Natural killer cell treated with Interleukin-12 subunit alpha and Interleukin-12 subunit beta and Interleukin-15 and Interleukin-18, amount 100 ng/mL, for 72 hours (primary cell): ENCODE measurements at regions not wholly inside any gene's neighbourhood (a gene's known extent, or its start where the extent isn't known, plus 50 kb on each side); places are given as distances from the start of the nearest gene placed in this dataset.
"Not testable (repeated sequence)": the region's sequence is repeated elsewhere in the genome, so short reads cannot be mapped to it uniquely, and the experiment has no call there.

Experiments
- ATAC-seq, 2 donors: fragments of 150-1000 bp; cut with Tn5 transposase in 1 of 2; sonication (Bioruptor Pico), chemical (Tn5 transposase) in 1 of 2; 2 replicates each; pipeline ENCODE4 v1.10.0; 2021
- DNase-seq: peaks from one replicate; pipeline ENCODE4 v3.0.0; 2022; ENCODE audit warnings: low spot score
- H3K27ac Mint-ChIP-seq, 2 donors: 1 replicate in 1 of 2; 2 replicates in 1 of 2; pipeline ENCODE4 v1.8.0; 2022; ENCODE audit warnings: mixed read lengths in 2 of 2, mild to moderate bottlenecking in 1 of 2, moderate library complexity in 1 of 2
- H3K27me3 Mint-ChIP-seq, 2 donors: 1 replicate in 1 of 2; 2 replicates in 1 of 2; pipeline ENCODE4 v1.8.0; 2022; ENCODE audit warnings: mixed read lengths in 2 of 2
- H3K36me3 Mint-ChIP-seq: one replicate; pipeline ENCODE4 v1.8.0; 2022; ENCODE audit warnings: mixed read lengths
- H3K4me1 Mint-ChIP-seq, 2 donors: 1 replicate in 1 of 2; 2 replicates in 1 of 2; pipeline ENCODE4 v1.8.0; 2022; ENCODE audit warnings: low read depth in 2 of 2, mixed read lengths in 2 of 2, mild to moderate bottlenecking in 1 of 2
- H3K4me3 Mint-ChIP-seq: one replicate; pipeline ENCODE4 v1.8.0; 2022; ENCODE audit warnings: mixed read lengths
- H3K9me3 Mint-ChIP-seq: 2 replicates; pipeline ENCODE4 v1.8.0; 2022; ENCODE audit warnings: mixed read lengths

- Mint-ChIP-seq H3K9me3 (no peaks in the 10 kb centered on the region), H3K4me3 (peak overlapping the region; percentile 91), H3K36me3 (no peaks in the 10 kb centered on the region), H3K4me1 (peaks cover 32 to 48% of the 10 kb centered on the region in 2 donors), H3K27me3 (no peaks in the 10 kb centered on the region), H3K27ac (peak overlapping the region; percentile 86 to 91)
- ATAC-seq = peak in 1 of 2 donors; percentile 72
- DNase-seq = no peak
Measured at GRCh38 chr20:53739799-53740785, 146.5 kb upstream of the ZNF217 start.

DNA sequence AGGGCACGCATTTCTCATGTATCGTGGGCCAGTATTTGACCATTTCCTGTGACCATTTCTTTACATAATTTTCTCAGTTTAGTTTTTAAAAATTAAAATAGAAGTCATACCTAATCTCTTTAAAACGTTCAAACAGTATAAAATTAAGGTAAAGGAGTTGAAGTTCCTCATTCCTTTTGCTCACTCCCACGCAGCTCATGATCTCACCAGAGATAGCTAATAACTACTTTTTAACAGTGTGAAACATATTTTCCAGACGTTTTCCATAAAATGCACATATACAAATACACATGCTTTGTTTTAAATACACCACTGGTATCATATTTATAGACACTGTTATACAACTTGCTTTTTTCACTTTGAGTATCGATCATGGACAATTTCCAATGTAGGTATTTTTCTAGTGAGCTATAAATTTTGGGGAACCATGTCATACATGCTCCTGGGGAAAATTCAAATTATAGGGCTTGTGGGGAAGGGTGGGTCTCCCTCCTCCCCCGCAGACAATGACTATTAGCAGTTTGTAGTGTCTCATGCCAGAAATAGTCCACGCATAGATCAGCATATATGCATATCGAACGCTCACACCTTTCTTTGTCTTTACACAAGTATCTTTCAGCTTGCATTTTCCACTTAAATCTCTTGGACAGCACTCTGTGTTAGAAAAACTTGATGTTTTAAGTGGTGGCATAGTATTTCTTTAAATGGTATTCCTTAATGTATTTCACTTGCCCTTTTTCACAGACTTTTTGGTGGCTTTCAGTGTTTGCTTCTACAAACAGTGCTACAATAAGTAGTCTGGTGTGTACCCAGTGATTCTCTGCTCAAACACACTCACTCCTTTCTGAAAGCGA is 145.5 kb upstream of the ZNF217 start:
- ATAC-seq (no peak), DNase-seq (no peak)
- peak overlapping the region; percentile 91 for H3K4me3 Mint-ChIP-seq
- H3K9me3 Mint-ChIP-seq = no peaks in the 10 kb centered on the region
- peak overlapping the region; percentile 86 to 91 for H3K27ac Mint-ChIP-seq
- no peaks in the 10 kb centered on the region for H3K36me3 Mint-ChIP-seq
- H3K4me1 Mint-ChIP-seq = peaks cover 35 to 50% of the 10 kb centered on the region in 2 donors
- H3K27me3 Mint-ChIP-seq = no peaks in the 10 kb centered on the region

DNA sequence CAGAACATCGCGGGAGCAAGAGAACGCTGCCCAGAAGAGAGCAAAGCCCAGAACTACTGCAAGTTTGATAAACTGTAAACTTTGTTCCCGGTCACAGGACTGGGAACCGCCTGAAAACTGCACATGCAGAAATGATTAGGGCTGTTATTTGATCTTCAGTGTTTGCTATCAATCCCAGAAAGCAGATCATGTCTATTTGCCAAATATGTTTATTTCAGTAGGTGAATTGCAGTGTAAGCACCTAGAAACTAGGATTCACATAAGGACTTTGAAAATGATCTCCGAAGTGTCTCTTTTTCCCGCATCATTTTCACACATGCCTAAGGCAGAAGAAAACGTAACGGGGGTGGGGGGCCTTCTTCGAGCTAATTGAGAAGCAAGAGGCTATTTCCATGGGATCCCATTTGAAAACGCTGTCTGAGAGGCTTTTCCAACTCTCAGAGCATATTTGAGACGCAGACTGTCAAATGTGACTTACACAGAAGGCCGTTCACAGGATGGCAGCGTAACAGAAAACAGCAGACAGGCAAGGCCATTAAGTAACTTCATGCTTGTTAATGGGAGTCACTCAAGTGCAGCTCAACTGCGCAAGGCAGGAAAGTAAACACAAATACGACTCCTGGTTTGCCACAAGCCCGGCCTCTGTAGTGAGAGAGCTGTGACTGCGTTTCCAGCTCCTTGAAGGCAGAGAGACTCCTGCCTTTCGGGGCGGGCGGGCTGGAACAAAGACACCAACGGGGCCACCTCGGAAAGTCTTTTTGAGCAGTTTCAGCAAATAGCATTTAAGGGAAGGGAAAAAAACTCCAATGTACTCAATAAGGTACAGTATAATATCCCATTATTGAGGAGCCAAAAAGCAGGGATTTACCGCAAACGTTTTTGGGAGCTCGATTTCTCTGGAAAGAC is 144.7 kb upstream of the ZNF217 start:
- Mint-ChIP-seq H3K4me3 (no peak overlapping the region), H3K4me1 (peaks cover 38 to 54% of the 10 kb centered on the region in 2 donors), H3K36me3 (no peaks in the 10 kb centered on the region), H3K9me3 (no peaks in the 10 kb centered on the region), H3K27ac (peak overlapping the region; percentile 94 to 98), H3K27me3 (no peaks in the 10 kb centered on the region)
- ATAC-seq (no peak), DNase-seq (no peak)

- no peaks in the 10 kb centered on the region for H3K27me3 Mint-ChIP-seq
- peak overlapping the region; percentile 89 for H3K4me3 Mint-ChIP-seq
- H3K36me3 Mint-ChIP-seq = peaks cover 5% of the 10 kb centered on the region
- H3K27ac Mint-ChIP-seq = peak overlapping the region; percentile 94 to 98
- DNase-seq = no peak
- H3K4me1 Mint-ChIP-seq = peaks cover 42 to 54% of the 10 kb centered on the region in 2 donors
- peak in 1 of 2 donors; percentile 46 for ATAC-seq
- no peaks in the 10 kb centered on the region for H3K9me3 Mint-ChIP-seq
Measured at GRCh38 chr20:53737396-53738038, 143.9 kb upstream of the ZNF217 start.

DNA sequence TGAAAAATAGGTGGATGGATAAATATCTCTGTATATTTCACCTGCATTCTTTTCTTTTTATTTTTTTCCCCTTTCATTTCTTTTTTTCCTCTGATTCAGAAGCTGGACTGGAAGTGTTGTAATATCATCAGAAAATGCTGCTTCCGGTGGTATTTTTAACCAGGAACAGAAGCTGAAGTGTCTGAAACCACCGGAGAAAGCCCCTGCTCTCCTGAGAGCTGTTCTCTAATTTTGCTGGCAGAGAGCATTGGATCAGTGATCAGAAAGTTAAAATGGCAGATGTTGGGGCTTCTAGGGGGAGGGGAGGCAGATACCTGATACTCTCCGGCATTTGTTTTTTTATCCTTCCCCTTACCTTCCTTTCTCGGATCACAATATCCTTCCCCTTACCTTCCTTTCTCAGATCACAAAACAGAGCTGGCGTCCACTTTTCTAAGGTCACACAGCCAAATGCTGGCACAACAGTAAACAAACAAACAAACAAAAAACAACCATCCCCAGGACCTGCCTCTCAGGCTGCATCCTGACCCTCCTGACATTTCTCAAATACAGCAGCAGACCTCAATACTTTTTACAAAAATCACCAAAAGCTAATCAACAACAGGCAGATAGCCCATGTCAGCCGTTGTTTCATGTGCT is 143.2 kb upstream of the ZNF217 start:
- H3K27ac Mint-ChIP-seq = peak overlapping the region; percentile 94 to 98
- ATAC-seq = peak; percentile 75 to 83
- H3K4me1 Mint-ChIP-seq = peaks cover 42 to 54% of the 10 kb centered on the region in 2 donors
- H3K9me3 Mint-ChIP-seq = no peaks in the 10 kb centered on the region
- peak; percentile 74 for DNase-seq
- peaks cover 5% of the 10 kb centered on the region for H3K36me3 Mint-ChIP-seq
- peak overlapping the region; percentile 89 for H3K4me3 Mint-ChIP-seq
- H3K27me3 Mint-ChIP-seq = no peaks in the 10 kb centered on the region

- no peak for ATAC-seq
- peaks cover 42 to 51% of the 10 kb centered on the region in 2 donors for H3K4me1 Mint-ChIP-seq
Measured at GRCh38 chr20:53736122-53736756, 142.6 kb upstream of the ZNF217 start.

DNA sequence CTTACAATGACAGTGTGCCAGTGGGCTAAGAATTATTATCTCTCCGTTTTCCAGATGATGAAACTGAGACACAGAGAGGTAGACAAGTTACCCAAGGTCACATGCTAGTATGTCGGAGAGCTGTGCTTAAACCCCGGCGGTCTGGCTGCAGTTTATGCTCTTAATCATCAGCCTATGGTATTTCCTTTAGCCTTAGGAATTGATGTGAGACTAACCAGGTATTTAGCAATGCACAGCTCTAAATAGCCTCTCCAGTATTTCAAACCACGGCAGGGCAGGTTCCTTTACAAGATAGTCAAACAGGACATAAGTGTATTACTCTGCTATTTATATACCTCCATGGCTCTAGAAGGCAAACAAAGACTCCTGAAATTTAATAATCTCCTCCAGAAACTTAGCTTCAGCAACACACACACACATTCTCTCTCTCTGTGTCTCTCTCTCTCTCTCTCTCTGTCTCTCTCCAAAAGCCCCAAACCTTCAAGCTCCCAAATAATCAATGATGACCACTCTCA is 142.0 kb upstream of the ZNF217 start:
- Mint-ChIP-seq H3K27ac (peak overlapping the region; percentile 94 to 98), H3K4me1 (peaks cover 41 to 45% of the 10 kb centered on the region in 2 donors)

More at GRCh38 chr20:53736122-53736756, 142.6 kb upstream of the ZNF217 start:
- DNase-seq = no peak
- Mint-ChIP-seq H3K4me3 (peak overlapping the region; percentile 89), H3K27me3 (no peaks in the 10 kb centered on the region), H3K27ac (peak overlapping the region; percentile 94 to 98), H3K36me3 (peaks cover 5% of the 10 kb centered on the region), H3K9me3 (no peaks in the 10 kb centered on the region)

GRCh38 chr20:53734006-53734688 is 140.5 kb upstream of the ZNF217 start:
- Mint-ChIP-seq H3K4me3 (no peak overlapping the region), H3K9me3 (no peaks in the 10 kb centered on the region), H3K4me1 (peaks cover 35 to 36% of the 10 kb centered on the region in 2 donors), H3K27ac (peak overlapping the region; percentile 15 to 72), H3K36me3 (peaks cover 5% of the 10 kb centered on the region), H3K27me3 (no peaks in the 10 kb centered on the region)
- ATAC-seq (no peak), DNase-seq (no peak)

More for the DNA sequence above, 142.0 kb upstream of the ZNF217 start:
- peak overlapping the region; percentile 28 for H3K4me3 Mint-ChIP-seq
- no peaks in the 10 kb centered on the region for H3K27me3 Mint-ChIP-seq
- no peaks in the 10 kb centered on the region for H3K9me3 Mint-ChIP-seq
- peaks cover 5% of the 10 kb centered on the region for H3K36me3 Mint-ChIP-seq
- ATAC-seq (peak in 1 of 2 donors; percentile 56), DNase-seq (no peak)

DNA sequence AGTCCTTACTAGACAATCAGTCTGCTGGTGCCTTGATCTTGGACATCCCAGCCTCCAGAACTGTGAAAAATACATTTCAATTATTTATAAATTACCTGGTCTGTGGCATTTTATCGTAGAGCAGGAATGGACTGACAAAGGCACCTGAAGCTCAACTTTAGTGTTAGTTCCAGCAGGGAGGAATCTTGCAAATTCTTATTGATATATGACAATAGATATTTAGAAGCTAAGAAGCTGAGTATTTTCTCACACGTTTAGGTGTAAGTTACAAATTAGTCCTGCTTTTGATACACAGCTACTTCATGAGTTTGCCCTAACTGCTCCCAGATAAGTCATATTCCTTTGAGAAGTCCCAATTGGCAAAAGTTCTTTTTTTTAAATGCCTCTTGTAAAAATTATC is 138.0 kb upstream of the ZNF217 start:
- Mint-ChIP-seq H3K4me1 (peaks cover 27 to 30% of the 10 kb centered on the region in 2 donors), H3K9me3 (no peaks in the 10 kb centered on the region), H3K27ac (peak overlapping the region in 1 of 2 donors; percentile 47), H3K27me3 (no peaks in the 10 kb centered on the region), H3K4me3 (no peak overlapping the region), H3K36me3 (peaks cover 5% of the 10 kb centered on the region)
- DNase-seq (no peak), ATAC-seq (no peak)

DNA sequence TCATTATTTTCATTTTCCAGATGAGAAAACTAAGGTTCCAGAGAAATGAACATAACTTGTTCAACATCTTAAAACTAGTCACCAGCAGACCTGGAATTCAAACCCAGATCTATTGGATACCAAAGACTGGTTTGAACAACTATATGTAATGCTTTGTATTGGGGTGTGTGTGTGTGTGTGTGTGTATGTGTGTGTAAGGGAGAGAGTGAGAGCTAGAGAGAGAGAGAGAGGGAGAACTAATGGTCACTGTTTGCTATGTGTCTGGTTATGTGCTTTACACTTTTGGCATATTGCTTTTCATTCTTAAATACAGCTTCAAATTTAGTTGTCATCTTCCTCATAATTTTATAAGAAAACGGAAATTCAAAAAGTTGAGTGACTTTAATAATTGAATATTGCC is 134.7 kb upstream of the ZNF217 start:
- H3K27me3 Mint-ChIP-seq = no peaks in the 10 kb centered on the region

GRCh38 chr20:53727239-53727638 is 133.6 kb upstream of the ZNF217 start:
- H3K27me3 Mint-ChIP-seq, H3K27ac Mint-ChIP-seq, ATAC-seq, H3K9me3 Mint-ChIP-seq, H3K4me3 Mint-ChIP-seq, DNase-seq, H3K36me3 Mint-ChIP-seq: not testable (repeated sequence)
- peaks cover 16 to 22% of the 10 kb centered on the region in 2 donors for H3K4me1 Mint-ChIP-seq

More for the DNA sequence above, 134.7 kb upstream of the ZNF217 start:
- Mint-ChIP-seq H3K36me3 (peaks cover 5% of the 10 kb centered on the region), H3K4me3 (peak overlapping the region; percentile 8), H3K9me3 (no peaks in the 10 kb centered on the region), H3K27ac (peak overlapping the region; percentile 34 to 44), H3K4me1 (peaks cover 19 to 20% of the 10 kb centered on the region in 2 donors)
- DNase-seq (no peak), ATAC-seq (no peak)
